ENCODE measurements at regions not wholly inside any gene's neighbourhood (a gene's known extent, or its start where the extent isn't known, plus 50 kb on each side); places are given as distances from the start of the nearest gene placed in this dataset.
"Not testable (repeated sequence)": the region's sequence is repeated elsewhere in the genome, so short reads cannot be mapped to it uniquely, and the experiment has no call there.

- DNase-seq: not testable (repeated sequence)
Measured at GRCh38 chr9:97248252-97248651, 59.2 kb upstream of the CCDC180 start.

GRCh38 chr9:97243606-97244005 lies 63.9 kb upstream of the CCDC180 start:
- no peak for DNase-seq

GRCh38 chr9:97241430-97241829 lies 66.0 kb upstream of the CCDC180 start:
- not testable (repeated sequence) for DNase-seq

GRCh38 chr9:97237951-97238889 lies 69.2 kb upstream of the CCDC180 start:
- DNase-seq: peak; percentile 71 to 75

- DNase-seq: no peak
Measured at GRCh38 chr9:97237311-97237786, 70.1 kb upstream of the CCDC180 start.

- DNase-seq: not testable (repeated sequence)
Measured at GRCh38 chr9:97233009-97233400, 74.5 kb upstream of the CCDC180 start.

GRCh38 chr9:97232060-97233008 lies 75.1 kb upstream of the CCDC180 start:
- not testable (repeated sequence) for DNase-seq

- not testable (repeated sequence) for DNase-seq
Measured at GRCh38 chr9:97222393-97222792, 85.1 kb upstream of the CCDC180 start.

GRCh38 chr9:97221478-97222355 lies 85.7 kb upstream of the CCDC180 start:
- DNase-seq: peak; percentile 49 to 54

- no peak for DNase-seq
Measured at GRCh38 chr9:97220894-97221477, 86.5 kb upstream of the CCDC180 start.

- not testable (repeated sequence) for DNase-seq
Measured at GRCh38 chr9:97220396-97220795, 87.1 kb upstream of the CCDC180 start.

GRCh38 chr9:97219443-97220140 lies 87.9 kb upstream of the CCDC180 start:
- not testable (repeated sequence) for DNase-seq

- not testable (repeated sequence) for DNase-seq
Measured at GRCh38 chr9:97215127-97215526, 92.3 kb upstream of the CCDC180 start.

GRCh38 chr9:97214556-97214955 lies 92.9 kb upstream of the CCDC180 start:
- DNase-seq: not testable (repeated sequence)

- not testable (repeated sequence) for DNase-seq
Measured at GRCh38 chr9:97199683-97200082, 107.8 kb upstream of the CCDC180 start.

- DNase-seq: not testable (repeated sequence)
Measured at GRCh38 chr9:97193767-97194166, 113.7 kb upstream of the CCDC180 start.

GRCh38 chr9:97188545-97188944 lies 118.9 kb upstream of the CCDC180 start:
- DNase-seq: no peak

GRCh38 chr9:97187706-97188105 lies 119.8 kb upstream of the CCDC180 start:
- not testable (repeated sequence) for DNase-seq

GRCh38 chr9:97186493-97186892 lies 121.0 kb upstream of the CCDC180 start:
- DNase-seq: no peak

- DNase-seq: not testable (repeated sequence)
Measured at GRCh38 chr9:97182532-97182931, 124.9 kb upstream of the CCDC180 start.

- DNase-seq: no peak
Measured at GRCh38 chr9:97179616-97180015, 127.8 kb upstream of the CCDC180 start.

Measured in CD4-positive, alpha-beta T cell treated with Interleukin-1 beta for 1 hour (primary cell).